ENCODE measurements at regions not wholly inside any gene's neighbourhood (a gene's known extent, or its start where the extent isn't known, plus 50 kb on each side); places are given as distances from the start of the nearest gene placed in this dataset.

DNA sequence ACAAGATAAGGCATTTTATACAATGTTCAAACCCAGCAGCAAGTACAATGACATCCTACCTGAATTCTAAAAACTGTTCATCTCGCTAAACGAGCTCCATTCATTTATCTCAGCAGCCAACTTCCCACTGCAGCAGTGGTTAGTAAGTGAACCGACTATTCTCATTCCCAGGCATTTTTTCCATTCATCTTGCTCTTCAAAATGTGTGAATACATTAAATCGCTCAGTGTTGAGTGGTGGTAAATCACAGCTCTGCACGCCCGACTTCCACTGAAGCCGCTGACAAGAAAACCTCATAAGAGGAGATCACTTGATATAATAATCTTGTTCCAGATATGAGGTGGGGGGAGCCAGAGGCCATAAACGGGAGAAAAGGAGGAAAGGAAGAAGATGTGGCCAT is 746.2 kb upstream of the USP15 start:
- H3K79me2 ChIP-seq (ENCODE audit: control insufficient read depth, insufficient read depth, low read length, poor library complexity) = no peaks in the 10 kb centered on the region
- H3K9ac ChIP-seq (ENCODE audit: low read length) = no peak overlapping the region
- no peak overlapping the region for H2AFZ ChIP-seq (ENCODE audit: insufficient read depth, low read length, poor library complexity)
- H4K91ac ChIP-seq (ENCODE audit: low read depth, low read length) = no peak overlapping the region
- no peak overlapping the region for H4K8ac ChIP-seq (ENCODE audit: low read depth, low read length)
- H4K12ac ChIP-seq (ENCODE audit: low read depth, low read length) = no peak overlapping the region
- H3K4me2 ChIP-seq (ENCODE audit: low read length) = no peak overlapping the region
- H3K9me3 ChIP-seq (ENCODE audit: insufficient read depth, low read depth, low read length) = no peaks in the 10 kb centered on the region
- H2AK5ac ChIP-seq (ENCODE audit: low read length) = no peak overlapping the region
- no peaks in the 10 kb centered on the region for H3K79me1 ChIP-seq (ENCODE audit: low read length)
- no peak overlapping the region for H2BK120ac ChIP-seq (ENCODE audit: insufficient read depth, low read length, poor library complexity)
- WGBS (ENCODE audit: extremely low coverage, insufficient coverage, insufficient read length) = no CpG with 5 or more reads among the region's 8 CpGs
- H3K27ac ChIP-seq (ENCODE audit: low read depth, low read length) = no peak overlapping the region
- H3K4ac ChIP-seq (ENCODE audit: low read depth, low read length) = no peak overlapping the region
- no peaks in the 10 kb centered on the region for H3K27me3 ChIP-seq (ENCODE audit: insufficient read depth, low read length)
- H2BK12ac ChIP-seq (ENCODE audit: low read length) = no peak overlapping the region
- no peak overlapping the region for H3K23ac ChIP-seq (ENCODE audit: low read length)
- no peak overlapping the region for H3K14ac ChIP-seq (ENCODE audit: low read length)
- H3K18ac ChIP-seq (ENCODE audit: low read length) = no peak overlapping the region
- H3K4me1 ChIP-seq (ENCODE audit: control insufficient read depth in 1 of 2, insufficient read depth in 2 of 2, low read length in 2 of 2) = no peaks in the 10 kb centered on the region
- no peak overlapping the region for H2BK5ac ChIP-seq (ENCODE audit: low read depth, low read length, poor library complexity)
- H3K36me3 ChIP-seq (ENCODE audit: control insufficient read depth in 1 of 2, insufficient read depth in 2 of 2, low read length in 2 of 2) = no peaks in the 10 kb centered on the region
- no peak for DNase-seq
- H3K4me3 ChIP-seq (ENCODE audit: low read depth, low read length) = no peak overlapping the region

DNA sequence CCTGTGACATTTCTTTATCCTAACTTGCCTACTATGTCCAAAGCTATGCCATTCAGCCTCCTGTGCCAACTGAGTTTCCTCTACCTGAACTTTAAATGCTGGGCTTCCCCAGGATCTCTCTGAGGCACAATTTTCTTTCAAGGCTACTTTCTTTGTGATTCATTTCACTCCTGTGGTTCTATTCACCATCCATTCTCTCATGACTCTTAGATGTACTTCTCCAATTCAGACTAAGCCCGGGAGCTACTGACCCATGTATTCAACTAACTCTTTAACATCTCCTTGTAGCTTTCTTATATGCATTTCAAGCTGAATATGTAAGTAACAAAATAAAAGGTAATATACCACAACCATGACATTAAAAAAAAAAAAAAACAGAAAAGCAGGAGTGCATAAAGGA is 738.9 kb upstream of the USP15 start:
- DNase-seq = no peak
- Histone ChIP-seq H2BK5ac (ENCODE audit: low read depth, low read length, poor library complexity) (no peak overlapping the region), H2AK5ac (ENCODE audit: low read length) (no peak overlapping the region), H3K14ac (ENCODE audit: low read length) (no peak overlapping the region), H3K79me1 (ENCODE audit: low read length) (no peaks in the 10 kb centered on the region), H2BK12ac (ENCODE audit: low read length) (no peak overlapping the region), H3K79me2 (ENCODE audit: control insufficient read depth, insufficient read depth, low read length, poor library complexity) (no peaks in the 10 kb centered on the region), H3K9me3 (ENCODE audit: insufficient read depth, low read depth, low read length) (no peaks in the 10 kb centered on the region), H4K91ac (ENCODE audit: low read depth, low read length) (no peak overlapping the region), H3K23ac (ENCODE audit: low read length) (no peak overlapping the region), H3K4me3 (ENCODE audit: low read depth, low read length) (no peak overlapping the region), H3K4ac (ENCODE audit: low read depth, low read length) (no peak overlapping the region), H3K4me1 (ENCODE audit: control insufficient read depth in 1 of 2, insufficient read depth in 2 of 2, low read length in 2 of 2) (no peaks in the 10 kb centered on the region), H3K36me3 (ENCODE audit: control insufficient read depth in 1 of 2, insufficient read depth in 2 of 2, low read length in 2 of 2) (no peaks in the 10 kb centered on the region), H3K18ac (ENCODE audit: low read length) (no peak overlapping the region), H4K8ac (ENCODE audit: low read depth, low read length) (no peak overlapping the region), H3K27ac (ENCODE audit: low read depth, low read length) (no peak overlapping the region), H2BK120ac (ENCODE audit: insufficient read depth, low read length, poor library complexity) (no peak overlapping the region), H3K4me2 (ENCODE audit: low read length) (no peak overlapping the region), H2AFZ (ENCODE audit: insufficient read depth, low read length, poor library complexity) (no peak overlapping the region), H3K27me3 (ENCODE audit: insufficient read depth, low read length) (no peaks in the 10 kb centered on the region), H3K9ac (ENCODE audit: low read length) (no peak overlapping the region), H4K12ac (ENCODE audit: low read depth, low read length) (no peak overlapping the region)
- WGBS (ENCODE audit: extremely low coverage, insufficient coverage, insufficient read length) = no CpG with 5 or more reads among the region's 1 CpG

DNA sequence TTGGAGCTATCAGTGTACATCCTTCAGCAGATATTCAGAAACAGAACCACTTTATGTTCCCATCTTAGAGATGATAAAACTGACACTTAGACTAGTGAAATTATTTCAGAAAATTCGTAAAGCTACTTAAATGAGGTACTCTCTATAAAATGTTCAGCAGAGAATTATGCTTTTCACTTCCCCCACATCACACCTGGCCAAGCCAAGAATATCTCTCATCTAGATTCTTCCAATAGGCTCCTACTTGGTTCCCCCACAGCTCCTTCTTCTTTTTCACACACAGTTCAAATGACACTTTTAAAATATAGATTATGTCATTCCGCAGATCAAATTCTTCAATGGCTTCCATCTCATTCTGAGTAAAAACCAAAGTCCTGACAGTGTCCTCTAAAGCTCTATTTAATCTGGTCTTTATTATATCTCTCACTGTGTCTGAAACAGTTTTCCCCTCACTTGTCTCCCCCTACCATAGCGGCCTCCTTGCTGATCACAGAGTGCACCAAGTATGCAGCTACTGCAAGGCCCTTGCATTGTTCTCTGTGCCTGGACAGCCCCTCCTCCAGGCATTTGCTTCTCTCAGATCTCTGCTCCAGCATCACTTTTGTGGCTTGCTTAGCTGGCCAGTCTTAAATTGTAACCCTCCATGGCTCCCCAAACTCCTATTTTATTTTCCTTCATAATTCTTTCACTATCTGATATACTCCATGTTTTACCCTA is 736.8 kb upstream of the USP15 start:
- Histone ChIP-seq H2BK12ac (ENCODE audit: low read length) (no peak overlapping the region), H4K8ac (ENCODE audit: low read depth, low read length) (no peak overlapping the region), H3K23ac (ENCODE audit: low read length) (no peak overlapping the region), H3K36me3 (ENCODE audit: control insufficient read depth in 1 of 2, insufficient read depth in 2 of 2, low read length in 2 of 2) (no peaks in the 10 kb centered on the region), H3K4me1 (ENCODE audit: control insufficient read depth in 1 of 2, insufficient read depth in 2 of 2, low read length in 2 of 2) (no peaks in the 10 kb centered on the region), H3K27me3 (ENCODE audit: insufficient read depth, low read length) (no peaks in the 10 kb centered on the region), H2BK120ac (ENCODE audit: insufficient read depth, low read length, poor library complexity) (no peak overlapping the region), H3K18ac (ENCODE audit: low read length) (no peak overlapping the region), H3K4me3 (ENCODE audit: low read depth, low read length) (no peak overlapping the region), H3K9ac (ENCODE audit: low read length) (no peak overlapping the region), H4K91ac (ENCODE audit: low read depth, low read length) (no peak overlapping the region), H3K9me3 (ENCODE audit: insufficient read depth, low read depth, low read length) (no peaks in the 10 kb centered on the region), H2AK5ac (ENCODE audit: low read length) (no peak overlapping the region), H3K14ac (ENCODE audit: low read length) (no peak overlapping the region), H2AFZ (ENCODE audit: insufficient read depth, low read length, poor library complexity) (no peak overlapping the region), H3K79me2 (ENCODE audit: control insufficient read depth, insufficient read depth, low read length, poor library complexity) (no peaks in the 10 kb centered on the region), H3K4ac (ENCODE audit: low read depth, low read length) (no peak overlapping the region), H3K79me1 (ENCODE audit: low read length) (no peaks in the 10 kb centered on the region), H4K12ac (ENCODE audit: low read depth, low read length) (no peak overlapping the region), H2BK5ac (ENCODE audit: low read depth, low read length, poor library complexity) (no peak overlapping the region), H3K4me2 (ENCODE audit: low read length) (no peak overlapping the region), H3K27ac (ENCODE audit: low read depth, low read length) (no peak overlapping the region)
- WGBS (ENCODE audit: extremely low coverage, insufficient coverage, insufficient read length) = no CpG with 5 or more reads among the region's 3 CpGs
- no peak for DNase-seq

DNA sequence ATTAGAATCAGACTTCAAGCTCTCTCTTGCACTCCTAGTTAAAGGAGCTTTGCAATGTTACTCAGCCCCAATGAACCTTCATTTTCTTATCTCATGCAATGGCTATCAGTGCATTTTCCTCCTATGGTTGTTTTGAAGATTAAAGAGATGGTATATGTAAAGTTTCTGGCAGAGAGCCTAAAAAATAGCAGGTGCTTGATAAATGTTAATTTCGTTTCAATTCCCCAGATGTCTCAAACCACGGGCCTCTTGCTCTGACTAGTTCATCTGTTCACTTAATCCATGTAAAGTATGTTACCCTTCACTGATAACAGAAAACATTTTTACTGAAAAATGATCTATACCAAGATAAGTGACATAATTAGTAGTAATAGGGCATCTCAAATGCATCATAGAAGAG is 735.4 kb upstream of the USP15 start:
- Histone ChIP-seq H3K23ac (ENCODE audit: low read length) (no peak overlapping the region), H3K36me3 (ENCODE audit: control insufficient read depth in 1 of 2, insufficient read depth in 2 of 2, low read length in 2 of 2) (no peaks in the 10 kb centered on the region), H3K79me1 (ENCODE audit: low read length) (no peaks in the 10 kb centered on the region), H3K27ac (ENCODE audit: low read depth, low read length) (no peak overlapping the region), H3K14ac (ENCODE audit: low read length) (no peak overlapping the region), H3K4me1 (ENCODE audit: control insufficient read depth in 1 of 2, insufficient read depth in 2 of 2, low read length in 2 of 2) (no peaks in the 10 kb centered on the region), H3K4me2 (ENCODE audit: low read length) (no peak overlapping the region), H3K27me3 (ENCODE audit: insufficient read depth, low read length) (no peaks in the 10 kb centered on the region), H4K91ac (ENCODE audit: low read depth, low read length) (no peak overlapping the region), H3K4ac (ENCODE audit: low read depth, low read length) (no peak overlapping the region), H3K18ac (ENCODE audit: low read length) (no peak overlapping the region), H2AK5ac (ENCODE audit: low read length) (no peak overlapping the region), H4K8ac (ENCODE audit: low read depth, low read length) (no peak overlapping the region), H2BK12ac (ENCODE audit: low read length) (no peak overlapping the region), H3K79me2 (ENCODE audit: control insufficient read depth, insufficient read depth, low read length, poor library complexity) (no peaks in the 10 kb centered on the region), H3K9ac (ENCODE audit: low read length) (no peak overlapping the region), H2BK120ac (ENCODE audit: insufficient read depth, low read length, poor library complexity) (no peak overlapping the region), H2AFZ (ENCODE audit: insufficient read depth, low read length, poor library complexity) (no peak overlapping the region), H4K12ac (ENCODE audit: low read depth, low read length) (no peak overlapping the region), H3K4me3 (ENCODE audit: low read depth, low read length) (no peak overlapping the region), H3K9me3 (ENCODE audit: insufficient read depth, low read depth, low read length) (no peaks in the 10 kb centered on the region), H2BK5ac (ENCODE audit: low read depth, low read length, poor library complexity) (no peak overlapping the region)
- WGBS (ENCODE audit: extremely low coverage, insufficient coverage, insufficient read length) = no CpG with 5 or more reads among the region's 2 CpGs
- no peak for DNase-seq

Measured in trophoblast cell (in vitro differentiated cells and primary cell).